Hepatocyte (in vitro differentiated cells): ENCODE measurements at regions not wholly inside any gene's neighbourhood (a gene's known extent, or its start where the extent isn't known, plus 50 kb on each side); places are given as distances from the start of the nearest gene placed in this dataset.

Experiments
- DNase-seq: peaks from one replicate; pipeline ENCODE4 v3.0.0-alpha.2; 2016; ENCODE audit warnings: low spot score
- H2AFZ ChIP-seq: fragments of 200-600 bp; sonication (generic); 2 replicates; pipeline ENCODE4 v1.6.0; 2016; ENCODE audit warnings: antibody characterized with exemption, mild to moderate bottlenecking
- H3K27ac ChIP-seq: fragments of 200-600 bp; sonication (generic); 2 replicates; pipeline ENCODE4 v1.5.1; 2016; ENCODE audit warnings: mild to moderate bottlenecking
- H3K27me3 ChIP-seq: fragments of 200-600 bp; sonication (generic); 2 replicates; pipeline ENCODE4 v1.6.1; 2016
- H3K36me3 ChIP-seq: fragments of 200-600 bp; sonication (generic); replicated peaks from 2 replicates; pipeline ENCODE4 v1.5.1; 2016; ENCODE audit warnings: low read depth; ENCODE audit not compliant: insufficient read depth
- H3K4me1 ChIP-seq: fragments of 200-600 bp; sonication (generic); 2 replicates; pipeline ENCODE4 v1.5.1; 2016; ENCODE audit warnings: mild to moderate bottlenecking, moderate library complexity; ENCODE audit not compliant: insufficient read depth
- H3K4me2 ChIP-seq: fragments of 200-600 bp; sonication (generic); 2 replicates; pipeline ENCODE4 v1.6.0; 2016
- H3K4me3 ChIP-seq: fragments of 200-600 bp; sonication (generic); 2 replicates; pipeline ENCODE4 v1.5.1; 2016; ENCODE audit warnings: mild to moderate bottlenecking
- H3K79me2 ChIP-seq: fragments of 200-600 bp; sonication (generic); 2 replicates; pipeline ENCODE4 v1.6.0; 2017; ENCODE audit warnings: mild to moderate bottlenecking
- H3K9me2 ChIP-seq: fragments of 200-600 bp; sonication (generic); replicated peaks from 2 replicates; pipeline ENCODE4 v1.6.0; 2017; ENCODE audit warnings: mild to moderate bottlenecking; ENCODE audit not compliant: insufficient read depth
- H3K9me3 ChIP-seq: fragments of 200-600 bp; sonication (generic); 2 replicates; pipeline ENCODE4 v1.5.1; 2016; ENCODE audit warnings: low read depth, mild to moderate bottlenecking
- H4K20me1 ChIP-seq: fragments of 200-600 bp; sonication (generic); 2 replicates; pipeline ENCODE4 v1.6.0; 2016; ENCODE audit warnings: mild to moderate bottlenecking; ENCODE audit not compliant: insufficient read depth, poor library complexity, severe bottlenecking
- CTCF ChIP-seq: fragments of 200-600 bp; sonication (generic); IDR thresholded peaks from 2 replicates; pipeline ENCODE4 v1.5.1; 2016; ENCODE audit warnings: antibody characterized with exemption, mild to moderate bottlenecking; ENCODE audit not compliant: poor library complexity
- EZH2 ChIP-seq: fragments of 200-600 bp; sonication (generic); IDR thresholded peaks from 2 replicates; pipeline ENCODE4 v1.6.1; 2016; ENCODE audit warnings: antibody characterized with exemption, mild to moderate bottlenecking, borderline replicate concordance
- EZH2phosphoT487 ChIP-seq: fragments of 200-600 bp; sonication (generic); IDR thresholded peaks from one replicate; pipeline ENCODE4 v1.6.1; 2018; ENCODE audit warnings: antibody characterized with exemption, mild to moderate bottlenecking, low read depth, moderate library complexity; ENCODE audit not compliant: unreplicated experiment, severe bottlenecking
- WGBS: methylation state at CpG from one replicate; pipeline ENCODE4 v1.1.6; 2016; ENCODE audit warnings: low lambda C conversion rate; ENCODE audit errors: missing lambda C conversion rate; 5-methylcytosine and 5-hydroxymethylcytosine counted together

- Histone ChIP-seq H3K9me2 (no peaks in the 10 kb centered on the region), H3K79me2 (no peaks in the 10 kb centered on the region), H3K4me2 (no peak overlapping the region), H3K27ac (no peak overlapping the region), H3K4me1 (no peaks in the 10 kb centered on the region), H4K20me1 (no peaks in the 10 kb centered on the region), H3K9me3 (no peaks in the 10 kb centered on the region), H3K36me3 (no peaks in the 10 kb centered on the region), H3K4me3 (no peak overlapping the region), H2AFZ (no peak overlapping the region), H3K27me3 (no peaks in the 10 kb centered on the region)
- TF ChIP-seq EZH2phosphoT487 (no peak), EZH2 (no peak), CTCF (no peak)
- DNase-seq, result no peak
- 97% methylated on average over 12 of the region's 12 CpGs for whole genome bisulfite sequencing
These were observed 167.3 kb upstream of the MBL2 start for GRCh38 chr10:52939894-52940293.

- WGBS, result 93% methylated on average over 1 of the region's 1 CpG
- Histone ChIP-seq H3K27me3 (no peaks in the 10 kb centered on the region), H3K36me3 (no peaks in the 10 kb centered on the region), H2AFZ (no peak overlapping the region), H4K20me1 (no peaks in the 10 kb centered on the region), H3K4me1 (no peaks in the 10 kb centered on the region), H3K79me2 (no peaks in the 10 kb centered on the region), H3K9me3 (no peaks in the 10 kb centered on the region), H3K27ac (no peak overlapping the region), H3K9me2 (no peaks in the 10 kb centered on the region), H3K4me2 (no peak overlapping the region), H3K4me3 (no peak overlapping the region)
- no peak for DNase-seq
- TF ChIP-seq CTCF (no peak), EZH2 (no peak)
These were observed 161.2 kb upstream of the MBL2 start for GRCh38 chr10:52933748-52934147.

GRCh38 chr10:52927678-52928077, 155.1 kb upstream of the MBL2 start:
- WGBS, result 96% methylated on average over 6 of the region's 6 CpGs
- H3K36me3 ChIP-seq, result no peaks in the 10 kb centered on the region
- H3K27ac ChIP-seq, result no peak overlapping the region
- no peaks in the 10 kb centered on the region for H3K27me3 ChIP-seq
- no peak overlapping the region for H2AFZ ChIP-seq
- H3K9me2 ChIP-seq, result no peaks in the 10 kb centered on the region
- no peaks in the 10 kb centered on the region for H3K9me3 ChIP-seq
- TF ChIP-seq EZH2phosphoT487 (no peak), CTCF (no peak), EZH2 (no peak)
- no peaks in the 10 kb centered on the region for H3K4me1 ChIP-seq
- no peaks in the 10 kb centered on the region for H3K79me2 ChIP-seq
- no peaks in the 10 kb centered on the region for H4K20me1 ChIP-seq
- DNase-seq, result no peak
- H3K4me2 ChIP-seq, result no peak overlapping the region
- no peak overlapping the region for H3K4me3 ChIP-seq

GRCh38 chr10:52923520-52923919, 150.9 kb upstream of the MBL2 start:
- no peaks in the 10 kb centered on the region for H3K36me3 ChIP-seq
- H3K9me2 ChIP-seq, result no peaks in the 10 kb centered on the region
- H3K4me3 ChIP-seq, result no peak overlapping the region
- no peak overlapping the region for H3K4me2 ChIP-seq
- H2AFZ ChIP-seq, result no peak overlapping the region
- H3K27ac ChIP-seq, result no peak overlapping the region
- WGBS, result 75% methylated on average over 5 of the region's 5 CpGs
- no peaks in the 10 kb centered on the region for H3K27me3 ChIP-seq
- TF ChIP-seq EZH2 (no peak), EZH2phosphoT487 (no peak), CTCF (no peak)
- no peaks in the 10 kb centered on the region for H3K4me1 ChIP-seq
- H3K79me2 ChIP-seq, result no peaks in the 10 kb centered on the region
- H4K20me1 ChIP-seq, result no peaks in the 10 kb centered on the region
- DNase-seq, result no peak
- H3K9me3 ChIP-seq, result no peaks in the 10 kb centered on the region
